ENCODE measurements at regions not wholly inside any gene's neighbourhood (a gene's known extent, or its start where the extent isn't known, plus 50 kb on each side); places are given as distances from the start of the nearest gene placed in this dataset.

DNA sequence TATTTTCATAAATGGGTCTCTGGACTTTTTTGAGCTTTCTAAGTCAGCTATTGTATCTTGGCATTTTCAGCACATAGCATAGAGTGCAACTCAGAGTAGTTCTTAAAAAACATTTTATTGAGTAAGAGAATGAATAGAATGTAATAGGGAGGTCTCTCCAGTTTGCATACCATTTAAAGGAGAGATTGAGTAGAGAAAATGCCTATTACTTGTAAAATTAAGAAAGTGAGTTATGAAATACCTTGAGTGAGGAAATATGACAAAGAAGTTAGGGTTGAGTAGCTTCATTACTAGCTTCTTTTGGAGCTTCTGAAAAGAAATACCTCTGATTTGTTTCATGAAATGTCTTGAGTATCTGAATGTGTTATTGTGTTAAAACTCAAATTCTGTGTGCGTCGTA lies 140.0 kb downstream of the AASDHPPT start:
- DNase-seq: no peak

DNA sequence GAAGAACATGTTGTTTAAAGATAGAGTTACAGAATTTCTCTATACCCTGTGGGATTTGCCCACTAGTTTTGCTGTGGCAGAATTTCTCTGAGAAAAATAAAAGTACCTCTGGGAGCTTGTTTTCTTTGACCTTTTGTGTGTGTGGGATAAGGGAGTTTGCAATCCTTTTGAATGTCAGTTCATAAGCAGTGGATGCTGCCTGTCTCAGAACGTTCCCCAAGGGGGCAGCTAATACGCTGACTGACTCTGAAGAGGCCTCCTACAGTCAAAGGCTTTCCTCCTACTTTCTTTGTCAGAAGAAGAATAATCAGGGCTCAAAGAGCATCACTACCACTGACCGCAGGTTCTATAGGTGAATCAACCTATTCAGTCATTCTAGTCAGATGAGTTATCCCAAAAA lies 140.6 kb downstream of the AASDHPPT start:
- DNase-seq: no peak

DNA sequence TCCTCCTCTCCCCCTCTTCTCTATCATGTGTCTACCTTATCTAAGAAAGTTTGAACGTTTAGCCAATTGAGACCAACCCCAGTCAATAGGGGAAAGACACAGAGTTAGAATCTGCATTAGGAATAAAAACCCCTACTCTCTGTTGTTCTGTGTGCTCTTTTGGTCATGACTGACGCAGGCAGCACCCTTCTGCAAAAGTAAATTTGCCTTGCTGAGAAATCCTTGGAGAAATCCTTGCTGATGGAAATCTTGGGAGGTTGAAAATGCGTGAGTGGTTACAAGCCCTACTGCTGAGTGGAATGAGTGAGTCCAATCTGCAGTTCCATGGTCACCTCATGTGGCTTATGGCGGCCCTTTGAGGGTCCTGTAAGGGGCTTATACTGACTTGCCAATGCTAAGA lies 145.2 kb downstream of the AASDHPPT start:
- no peak for DNase-seq

DNA sequence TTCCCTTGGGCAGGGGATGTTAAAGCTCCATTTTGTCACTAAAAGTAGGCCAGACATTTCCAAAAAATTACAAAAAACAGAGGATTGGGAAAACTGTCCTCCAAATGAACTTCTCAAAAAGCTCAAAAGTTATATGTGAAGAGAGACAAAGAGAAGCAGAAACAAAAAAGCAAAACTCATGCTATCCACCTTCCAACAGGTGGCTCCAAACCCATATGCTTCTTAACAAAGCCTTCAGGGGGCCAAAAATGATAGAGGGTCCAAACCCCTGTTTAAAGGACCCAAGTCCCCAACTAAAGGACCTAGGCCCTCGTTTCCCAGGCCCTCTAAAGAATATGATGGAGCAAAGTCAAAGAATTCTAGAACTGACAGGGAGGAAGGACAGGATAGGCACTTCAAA lies 146.7 kb downstream of the AASDHPPT start:
- no peak for DNase-seq

DNA sequence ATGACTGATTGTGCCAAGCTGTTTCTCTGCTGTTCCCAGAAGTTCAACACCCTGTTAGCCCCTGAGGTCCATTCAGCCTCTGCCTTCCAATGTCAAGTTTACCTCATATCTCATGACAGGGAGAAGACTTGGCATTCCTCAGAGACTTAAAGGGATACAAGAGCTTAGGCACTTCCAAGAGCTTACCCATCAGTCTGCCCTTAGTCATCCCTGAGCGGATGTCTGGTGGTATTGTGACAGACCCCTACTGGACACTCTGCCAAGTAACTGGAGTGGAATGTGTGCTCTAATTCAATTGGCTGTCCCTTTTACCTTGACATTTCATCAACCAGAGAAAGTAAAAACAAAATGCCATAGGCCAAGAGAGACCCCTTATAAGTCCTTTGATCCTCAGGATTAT lies 151.5 kb downstream of the AASDHPPT start:
- DNase-seq: no peak

DNA sequence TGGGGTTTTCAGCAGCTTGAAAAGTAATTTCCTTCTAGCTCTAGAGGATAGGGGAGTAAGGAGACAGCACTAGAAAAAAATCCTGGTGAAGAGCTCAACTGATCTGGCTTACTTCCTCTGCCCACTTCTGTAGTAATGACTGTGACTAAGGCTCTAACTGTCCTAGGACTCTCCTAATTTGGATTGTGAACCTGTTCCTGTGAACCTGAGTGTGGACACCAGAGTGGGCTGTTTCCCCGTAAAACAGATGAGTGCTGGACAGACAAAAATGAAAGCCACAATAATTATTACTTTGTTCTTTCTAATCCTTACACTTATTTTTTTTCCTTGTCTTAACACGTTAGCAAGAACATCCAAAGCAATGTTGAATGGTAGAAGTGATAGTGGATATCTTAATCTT lies 154.1 kb downstream of the AASDHPPT start:
- no peak for DNase-seq

DNA sequence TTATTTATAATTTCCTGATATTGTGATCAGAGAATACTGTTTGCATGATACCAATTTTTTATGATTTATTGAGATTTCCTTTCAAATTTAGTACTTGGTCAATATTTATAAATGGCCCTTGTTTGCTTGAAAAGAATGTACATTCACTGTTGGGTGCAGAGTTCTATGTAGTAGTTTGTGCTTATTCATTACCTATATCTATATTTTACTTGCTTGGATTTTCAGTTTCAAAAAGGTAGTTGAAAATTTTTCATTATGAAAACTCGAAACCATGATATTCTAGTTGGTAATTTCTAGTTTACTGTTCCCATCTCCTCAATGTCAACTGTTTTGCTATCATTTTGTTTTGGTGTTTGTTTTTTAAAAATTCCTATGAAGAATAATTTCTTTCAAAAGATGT lies 155.7 kb downstream of the AASDHPPT start:
- DNase-seq: no peak

DNA sequence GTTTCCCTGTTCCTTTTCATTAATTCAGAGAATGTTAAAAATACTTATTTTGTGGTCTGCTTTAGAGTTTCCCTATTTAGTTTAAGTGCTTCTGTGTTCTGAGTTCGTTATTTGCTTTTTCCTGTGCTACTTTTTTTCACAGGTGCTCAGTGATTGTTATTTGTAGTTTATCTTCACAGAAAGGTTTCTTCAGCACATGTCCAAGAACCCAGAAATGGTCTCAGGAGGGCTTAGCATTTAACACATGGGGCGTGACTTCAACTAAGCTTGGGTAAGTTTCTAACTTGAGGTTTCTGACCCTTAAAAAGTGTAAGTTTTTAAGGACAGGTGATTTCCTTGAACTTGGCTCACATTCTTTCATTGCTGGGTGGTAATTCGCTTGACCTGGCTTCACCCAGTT lies 157.3 kb downstream of the AASDHPPT start:
- DNase-seq: no peak

DNA sequence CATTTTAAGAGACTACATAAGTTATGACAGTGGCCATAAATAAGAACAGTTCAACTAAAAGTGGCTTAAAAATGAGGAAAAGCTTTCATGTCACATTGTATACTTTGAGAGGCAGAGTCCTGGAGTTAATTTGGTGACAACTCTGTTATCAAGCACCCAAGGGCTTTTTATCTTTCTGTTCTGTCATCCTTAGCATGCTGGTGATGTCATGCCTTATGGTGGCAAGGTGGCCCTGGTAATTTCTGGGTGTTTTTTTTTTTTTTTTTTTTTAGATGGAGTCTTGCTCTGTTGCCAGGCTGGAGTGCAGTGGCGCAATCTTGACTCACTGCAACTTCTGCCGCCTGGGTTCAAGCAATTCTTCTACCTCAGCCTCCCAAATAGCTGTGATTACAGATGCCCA lies 158.8 kb downstream of the AASDHPPT start:
- no peak for DNase-seq

DNA sequence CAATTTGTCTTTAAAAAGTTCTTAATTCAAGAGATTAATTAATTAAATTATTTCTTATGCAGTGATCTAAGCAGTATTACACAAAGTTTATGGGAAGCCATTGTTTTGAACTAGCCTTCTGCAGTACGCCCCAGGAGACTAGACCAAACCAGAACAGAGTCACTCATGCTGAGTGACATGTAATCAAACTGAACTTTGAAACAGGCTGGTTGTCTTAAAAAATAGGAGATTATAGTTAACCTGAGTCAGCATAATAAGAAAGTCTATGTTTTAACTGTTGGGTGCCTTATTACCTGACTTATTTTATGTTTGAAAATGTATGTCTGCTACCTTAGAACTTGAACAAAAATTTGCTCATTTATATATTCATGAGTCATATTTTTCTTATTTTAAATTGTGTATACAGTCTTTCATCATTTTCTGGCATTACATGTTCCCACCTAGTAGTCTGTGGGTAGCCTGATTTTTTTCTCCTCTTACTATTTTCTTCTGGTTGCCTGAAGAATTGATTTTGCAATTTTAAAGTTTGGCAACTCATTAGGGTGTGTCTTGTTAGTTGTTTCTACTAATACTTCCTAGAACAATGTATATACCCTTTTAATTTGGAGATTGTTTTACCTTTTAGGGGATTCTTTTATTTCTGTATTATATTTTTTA lies 161.4 kb downstream of the AASDHPPT start:
- DNase-seq: no peak

DNA sequence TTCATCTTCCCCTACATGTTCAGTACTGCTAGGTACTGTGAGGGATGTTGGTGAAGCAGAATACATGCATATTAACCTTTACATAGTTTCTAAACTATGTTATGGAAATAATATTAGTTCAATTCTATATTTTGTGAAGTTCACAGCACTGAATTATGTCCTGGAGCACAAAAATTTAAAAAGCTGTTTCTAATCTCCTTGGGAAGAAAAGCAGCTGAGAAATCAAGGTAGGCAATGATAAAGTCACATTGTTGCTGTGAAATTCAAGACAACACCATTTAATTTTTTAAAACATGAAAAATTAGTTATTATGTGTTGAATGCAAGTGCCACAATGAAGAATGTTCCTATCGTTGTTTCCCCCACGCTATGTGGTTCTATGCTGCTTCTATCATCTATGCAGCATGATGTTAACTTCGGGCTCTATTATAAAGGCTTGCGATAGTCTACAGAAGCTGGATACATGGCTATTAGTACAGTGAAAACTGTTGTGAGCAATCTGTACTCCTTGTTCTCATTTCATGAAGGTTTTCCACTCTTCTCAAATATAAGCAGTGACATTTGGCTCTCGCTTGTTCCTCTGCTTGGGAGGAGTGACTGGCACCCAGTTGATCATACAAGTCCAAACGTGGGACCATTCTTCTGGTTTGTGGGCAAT lies 164.3 kb downstream of the AASDHPPT start:
- DNase-seq: no peak

DNA sequence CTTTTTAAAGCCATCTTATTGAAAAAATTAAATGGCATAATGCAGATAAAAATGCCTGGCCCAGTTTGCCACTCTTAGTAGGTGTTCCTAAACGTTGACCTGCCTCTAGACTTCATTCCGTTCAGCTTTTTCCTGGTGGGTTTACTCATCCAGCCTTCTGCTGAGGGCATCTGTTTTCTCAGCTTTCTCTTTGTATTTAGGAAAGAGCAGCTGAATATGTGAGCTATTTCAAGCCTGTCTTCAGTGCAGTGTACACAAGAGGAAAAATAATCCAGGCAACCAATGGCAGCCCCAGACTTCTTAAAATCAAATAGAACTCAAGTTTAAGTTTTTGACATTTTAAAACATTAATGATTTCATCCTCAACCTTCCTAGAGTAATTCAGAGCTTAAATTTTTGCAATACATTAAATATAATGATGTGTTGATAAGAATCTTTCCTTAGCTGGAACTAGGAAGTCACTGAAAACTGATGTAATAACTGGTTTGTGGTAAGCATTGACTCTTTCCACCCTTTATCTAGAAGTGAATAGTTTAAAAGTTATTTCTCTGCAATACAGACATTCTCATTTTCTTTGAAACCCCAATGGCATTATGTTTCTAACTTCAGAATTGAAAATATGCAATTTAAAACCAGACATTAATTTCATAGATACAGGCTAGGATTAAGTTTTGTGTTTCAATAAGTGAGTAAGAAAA lies 165.4 kb downstream of the AASDHPPT start:
- no peak for DNase-seq

DNA sequence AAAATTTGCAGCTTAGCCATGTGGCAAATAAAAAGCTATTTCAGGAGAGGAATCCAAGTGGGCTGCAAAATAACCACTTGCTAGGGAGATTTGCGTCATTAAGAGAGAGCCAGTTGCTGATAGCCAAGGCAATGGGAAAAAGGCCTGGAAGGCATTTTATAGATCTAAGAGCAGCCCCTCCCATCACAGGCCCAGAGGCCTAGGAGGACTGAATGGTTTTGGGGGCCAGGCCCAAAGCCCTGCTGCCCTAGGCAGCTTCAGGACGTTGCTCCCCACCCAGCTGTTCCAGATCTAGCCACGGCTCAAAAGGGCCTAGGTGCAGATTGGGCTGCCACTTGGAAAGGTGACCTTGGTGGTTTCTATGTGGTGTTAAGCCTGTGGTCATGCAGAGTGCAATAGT lies 169.0 kb downstream of the AASDHPPT start:
- no peak for DNase-seq

DNA sequence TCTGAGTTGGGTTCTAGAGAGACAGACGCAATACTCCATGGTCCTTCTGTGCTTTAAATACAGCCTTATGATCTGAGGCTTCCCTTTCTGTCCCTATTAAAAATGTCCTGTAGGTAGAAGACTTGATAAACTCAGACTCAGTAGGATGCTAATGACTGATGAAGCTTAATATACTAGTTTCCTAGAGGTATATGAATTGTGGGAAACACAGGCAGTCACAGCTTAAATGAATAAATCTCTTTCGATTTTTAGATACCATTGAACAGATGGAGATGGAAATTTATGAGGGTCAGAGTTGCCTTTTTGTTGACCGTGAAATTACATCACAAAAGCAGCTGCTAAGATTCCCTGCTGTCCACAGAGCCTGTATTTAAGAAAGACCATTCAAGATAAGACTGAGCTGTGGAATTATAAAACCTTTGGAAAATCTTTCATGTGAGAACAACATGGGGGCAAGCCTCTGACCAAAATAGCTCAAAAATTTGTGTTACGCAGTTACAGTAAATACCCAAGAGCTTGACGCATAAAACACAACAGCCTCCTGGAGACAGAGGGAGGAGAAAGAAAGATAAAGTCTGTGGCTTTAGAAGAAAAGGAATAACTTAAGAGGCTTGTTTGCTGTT lies 172.3 kb downstream of the AASDHPPT start:
- no peak for DNase-seq

DNA sequence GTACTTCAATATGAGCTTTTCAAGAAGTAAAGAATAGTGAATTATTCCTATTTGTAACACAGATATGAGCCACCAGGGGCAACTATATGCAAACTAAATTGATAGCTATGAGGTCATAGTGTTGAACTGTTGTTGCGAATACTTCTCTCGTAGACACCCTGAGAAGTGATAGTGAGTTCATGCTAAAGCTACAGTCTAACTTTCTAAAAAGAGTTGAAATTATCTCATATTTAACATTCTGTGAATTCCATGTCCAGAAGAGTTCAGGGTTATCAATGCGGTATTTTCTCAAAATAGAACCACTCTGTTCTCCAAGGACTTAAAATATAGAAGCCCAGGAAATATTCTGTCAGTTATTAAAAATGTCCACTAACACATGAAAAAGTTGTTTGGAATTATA lies 185.4 kb downstream of the AASDHPPT start:
- DNase-seq: no peak

DNA sequence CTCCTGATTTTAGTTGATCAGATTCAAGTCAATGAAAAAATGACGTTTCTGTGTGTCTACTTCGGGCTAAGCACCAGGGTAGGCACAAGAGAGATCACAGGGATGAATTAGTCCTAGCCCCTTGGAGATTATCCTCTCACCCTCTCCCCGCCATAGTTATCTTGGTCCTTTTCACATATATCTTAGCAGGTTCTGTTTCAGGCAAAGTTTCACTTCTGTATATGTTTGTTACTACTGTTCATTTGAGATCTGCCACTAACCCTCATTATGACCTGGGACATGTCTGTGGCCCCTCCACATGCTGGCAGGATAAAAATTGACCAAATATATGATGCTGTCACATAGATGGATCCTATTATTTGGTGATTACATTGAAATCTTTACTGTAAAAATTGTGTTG lies 186.1 kb downstream of the AASDHPPT start:
- no peak for DNase-seq

DNA sequence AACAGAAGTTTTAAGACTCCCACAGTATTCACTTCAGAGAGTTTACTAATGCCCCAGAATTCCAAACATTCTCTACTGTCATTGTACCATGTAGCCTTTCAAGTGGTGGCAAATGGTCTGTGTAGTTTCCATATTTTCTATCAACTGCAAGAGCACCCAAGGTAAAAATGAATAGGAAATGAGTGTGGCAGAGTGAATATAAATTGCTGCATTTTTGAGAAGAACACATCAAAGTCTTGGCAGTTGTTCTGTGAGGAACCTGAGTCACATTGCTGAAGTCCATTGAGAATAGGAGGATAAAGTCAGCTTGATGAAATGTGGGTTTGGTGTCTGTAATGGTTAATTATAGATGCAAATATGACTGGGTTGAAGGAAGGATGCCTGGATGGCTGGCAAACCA lies 193.6 kb downstream of the AASDHPPT start:
- no peak for DNase-seq

DNA sequence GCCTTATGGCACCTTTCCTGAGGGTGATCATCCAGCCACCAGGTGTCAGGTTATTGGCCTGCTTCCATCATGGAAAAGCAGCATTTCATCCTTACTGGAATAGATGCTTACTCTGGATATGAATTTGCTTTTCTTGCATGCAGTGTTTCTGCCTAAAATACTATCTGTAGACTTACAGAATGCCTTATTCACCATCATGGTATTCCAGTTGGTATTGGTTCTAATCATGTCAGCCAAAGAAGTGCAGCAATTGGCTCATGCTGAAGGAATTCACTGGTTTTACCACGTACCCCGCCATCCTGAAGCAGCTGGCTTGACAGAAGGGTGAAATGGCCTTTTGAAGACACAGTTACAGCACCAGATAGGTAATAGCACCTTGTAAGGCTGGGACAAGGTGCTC lies 194.2 kb downstream of the AASDHPPT start:
- DNase-seq: no peak

DNA sequence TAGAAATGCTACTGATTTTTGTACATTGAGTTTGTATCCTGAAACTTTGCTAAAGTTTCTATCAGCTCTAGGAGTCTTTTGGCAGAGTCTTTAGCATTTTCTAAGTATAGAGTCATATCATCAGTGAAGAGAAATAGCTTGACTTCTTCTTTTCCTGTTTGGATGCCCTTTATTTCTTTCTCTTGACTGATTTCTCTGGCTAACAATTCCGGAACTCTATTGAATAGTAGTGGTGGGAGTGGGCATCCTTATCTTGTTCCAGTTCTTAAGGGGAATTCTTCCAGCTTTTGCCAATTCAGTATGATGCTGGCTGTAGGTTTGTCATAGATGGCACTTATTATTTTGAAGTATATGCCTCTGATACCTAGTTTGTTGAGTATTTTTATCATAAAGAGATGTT lies 197.7 kb downstream of the AASDHPPT start:
- no peak for DNase-seq

DNA sequence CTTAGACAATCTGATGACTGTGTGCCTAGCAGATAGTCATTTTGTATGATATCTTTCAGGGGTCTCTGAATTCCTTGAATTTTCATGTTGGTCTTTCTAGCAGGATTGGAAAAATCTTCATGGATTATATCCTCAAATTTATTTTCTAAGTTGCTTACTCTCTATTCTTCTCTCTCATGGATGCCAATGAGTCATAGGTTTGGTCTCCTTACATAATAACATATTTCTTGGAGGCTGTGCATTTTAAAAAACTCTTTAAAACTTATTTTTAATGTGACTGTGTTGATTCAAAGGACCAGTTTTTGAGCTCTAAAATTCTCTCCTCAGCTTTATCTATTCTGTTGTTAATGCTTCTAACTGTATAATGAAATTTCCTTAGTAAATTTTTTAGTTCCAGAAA lies 198.7 kb downstream of the AASDHPPT start:
- DNase-seq: no peak

DNA sequence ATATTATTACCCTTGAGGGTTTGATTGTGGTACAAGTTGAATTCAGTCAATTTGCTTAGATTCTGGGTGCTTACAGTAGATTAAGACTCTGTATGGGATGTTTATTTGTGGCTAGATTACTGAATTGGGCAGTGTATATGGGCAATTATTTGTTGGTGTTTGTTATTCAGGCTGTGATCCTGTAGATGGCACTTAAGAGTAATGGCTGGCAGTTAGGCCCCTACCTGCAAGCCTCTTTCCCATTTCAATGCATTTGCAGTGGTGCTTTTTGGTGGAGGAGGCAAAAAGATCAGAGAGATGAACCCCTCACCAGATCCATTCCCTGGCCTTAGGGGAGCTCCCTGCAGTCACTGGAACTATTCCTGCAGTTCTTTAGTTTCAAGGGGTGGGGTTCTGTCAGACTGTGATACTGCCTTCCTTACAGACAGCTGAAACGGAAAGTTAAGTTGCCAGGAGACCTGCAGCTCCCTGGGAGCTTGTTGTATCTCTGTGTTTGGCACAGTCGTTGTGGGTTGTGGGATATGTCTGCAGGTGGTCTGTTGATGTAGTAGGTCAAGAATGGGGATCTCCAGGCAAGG lies 199.5 kb downstream of the AASDHPPT start:
- no peak for DNase-seq

DNA sequence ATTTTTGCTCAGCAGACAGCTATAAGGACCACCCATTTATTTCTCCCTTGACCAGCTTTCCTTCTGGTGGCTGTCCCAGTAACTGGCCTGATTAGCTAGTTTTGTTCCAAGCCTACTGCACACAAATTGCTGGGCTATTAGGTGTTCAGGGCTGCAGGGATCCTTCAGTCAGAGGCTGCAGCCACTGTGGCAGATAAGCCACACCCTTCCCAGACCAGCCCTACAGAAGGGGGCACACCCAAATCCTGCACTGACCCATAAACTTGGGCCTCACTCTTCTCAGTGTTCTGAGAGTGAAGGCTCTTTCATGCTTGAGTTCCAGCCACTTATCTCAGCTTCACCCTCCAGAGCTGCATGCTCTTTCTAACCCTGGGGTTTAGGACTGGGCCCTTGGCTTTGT lies 200.0 kb downstream of the AASDHPPT start:
- DNase-seq: no peak

DNA sequence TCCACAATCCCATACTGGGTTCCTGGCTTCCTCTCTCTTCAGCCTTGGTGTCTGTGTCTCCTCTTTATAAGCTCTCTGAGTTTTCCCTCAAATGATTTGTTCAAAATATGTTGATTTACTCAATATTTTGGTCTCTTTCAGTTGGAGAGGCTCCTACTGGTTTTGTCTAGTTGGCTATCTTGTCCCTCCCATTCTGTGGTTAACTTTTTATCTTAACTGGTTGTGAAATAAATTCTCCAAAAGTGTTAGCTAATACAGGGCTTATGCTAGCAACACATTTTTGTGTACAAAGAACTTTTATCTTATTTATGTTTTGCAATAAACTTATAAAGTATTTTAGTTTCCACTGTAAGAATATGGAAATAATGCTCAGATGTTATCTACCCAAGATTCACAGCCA lies 200.9 kb downstream of the AASDHPPT start:
- no peak for DNase-seq

DNA sequence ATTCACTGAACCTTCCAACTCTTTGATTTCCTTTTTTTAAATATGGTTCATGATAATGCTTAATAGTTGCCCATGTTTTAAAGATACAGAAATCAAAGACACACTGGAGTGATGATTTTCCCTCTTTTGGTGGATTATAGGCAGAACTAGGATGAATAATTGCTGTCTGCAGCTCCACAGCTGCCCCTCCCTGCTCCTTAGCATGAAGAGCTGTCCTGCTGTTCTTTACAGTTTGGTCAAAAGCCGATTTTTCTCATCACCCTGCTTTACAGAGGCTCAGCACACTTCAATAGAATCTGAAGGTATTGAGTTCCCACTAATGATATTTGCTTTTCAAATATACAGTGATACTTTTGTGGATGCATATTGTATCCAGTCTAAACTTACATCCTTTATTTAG lies 202.6 kb downstream of the AASDHPPT start:
- DNase-seq: no peak

Measured in NCI-H187 treated with DMSO at 0.1 percent for 48 hours (cell line).